SK-N-SH (cell line): ENCODE measurements at regions not wholly inside any gene's neighbourhood (a gene's known extent, or its start where the extent isn't known, plus 50 kb on each side); places are given as distances from the start of the nearest gene placed in this dataset.

Source experiments
- CTCF ChIA-PET: fragments of 300-600, 350-600 bp; formaldehyde crosslinking; extraction: SDS; loops from one replicate; lab custom pipeline; 2021; lab: Yijun Ruan, JAX
- POLR2A ChIA-PET: fragments of 350-600 bp; sonication (Branson Sonifier 250); formaldehyde crosslinking; extraction: SDS; loops from one replicate; lab custom pipeline; 2020; ENCODE audit warnings: antibody characterized with exemption, inconsistent platforms; lab: Yijun Ruan, JAX
- DNase-seq: peaks from one replicate; pipeline ENCODE4 v3.0.0; 2012
- H2AFZ ChIP-seq: fragments of 200-600 bp; sonication (generic); 2 replicates; pipeline ENCODE4 v1.8.1; 2016; ENCODE audit warnings: antibody characterized with exemption, mild to moderate bottlenecking, low read depth
- H3F3A ChIP-seq: fragments of 200-600 bp; sonication (generic); replicated peaks from 2 replicates; pipeline ENCODE3; 2016; ENCODE audit warnings: antibody characterized with exemption, mild to moderate bottlenecking; ENCODE audit not compliant: insufficient read depth
- H3K27ac ChIP-seq, 2 experiments: fragments of 200-500 bp in 1 of 2; fragments of 200-600 bp in 1 of 2; sonication (Bioruptor generic) in 1 of 2; sonication (generic), shearing (Covaris generic) in 1 of 2; 2 replicates each; pipeline versions ENCODE4 v1.5.1 to v1.6.1; 2014 to 2016; ENCODE audit warnings: low read depth in 2 of 2, inconsistent platforms in 1 of 2, low read length in 1 of 2, mild to moderate bottlenecking in 1 of 2, mixed read lengths in 1 of 2
- H3K27me3 ChIP-seq: fragments of 200-600 bp; sonication (generic), shearing (Covaris generic); 2 replicates; pipeline ENCODE4 v1.6.1; 2016; ENCODE audit warnings: mixed run types; ENCODE audit not compliant: insufficient read depth
- H3K36me3 ChIP-seq, 2 experiments: fragments of 200-500 bp in 1 of 2; fragments of 200-600 bp in 1 of 2; sonication (Bioruptor generic) in 1 of 2; sonication (generic) in 1 of 2; replicated peaks in 1 of 2; 2 replicates each; pipeline versions ENCODE3 to v1.5.1; 2014 to 2016; ENCODE audit warnings: low read length in 1 of 2, mild to moderate bottlenecking in 1 of 2; ENCODE audit not compliant: insufficient read depth in 2 of 2, control insufficient read depth in 1 of 2
- H3K4me1 ChIP-seq, 2 experiments: fragments of 200-500 bp in 1 of 2; fragments of 200-600 bp in 1 of 2; sonication (Bioruptor generic) in 1 of 2; sonication (generic), shearing (Covaris generic) in 1 of 2; 2 replicates each; pipeline versions ENCODE4 v1.5.1 to v1.6.1; 2014 to 2016; ENCODE audit warnings: low read depth in 1 of 2, low read length in 1 of 2, mixed run types in 1 of 2; ENCODE audit not compliant: insufficient read depth in 2 of 2, control insufficient read depth in 1 of 2
- H3K4me2 ChIP-seq: fragments of 200-600 bp; sonication (generic), shearing (Covaris generic); 2 replicates; pipeline ENCODE4 v1.6.1; 2017; ENCODE audit warnings: mixed run types
- H3K4me3 ChIP-seq, 2 experiments: fragments of 200-500 bp in 1 of 2; fragments of 200-600 bp in 1 of 2; sonication (Bioruptor generic) in 1 of 2; sonication (generic), shearing (Covaris generic) in 1 of 2; 2 replicates each; pipeline versions ENCODE4 v1.5.1 to v1.8.1; 2014 to 2016; ENCODE audit warnings: low read depth in 2 of 2, inconsistent platforms in 1 of 2, low read length in 1 of 2, mild to moderate bottlenecking in 1 of 2, mixed read lengths in 1 of 2, moderate library complexity in 1 of 2
- H3K79me2 ChIP-seq: fragments of 200-600 bp; sonication (generic); 2 replicates; pipeline ENCODE4 v1.8.1; 2017; ENCODE audit warnings: mild to moderate bottlenecking; ENCODE audit not compliant: insufficient read depth
- H3K9ac ChIP-seq: fragments of 200-600 bp; sonication (generic); 2 replicates; pipeline ENCODE4 v1.6.1; 2017; ENCODE audit warnings: mixed run types
- H3K9me2 ChIP-seq: fragments of 200-600 bp; sonication (generic); 2 replicates; pipeline ENCODE4 v1.6.1; 2017; ENCODE audit warnings: mixed run types
- H3K9me3 ChIP-seq: fragments of 200-600 bp; sonication (generic); 2 replicates; pipeline ENCODE4 v1.6.1; 2017; ENCODE audit warnings: mixed run types, mild to moderate bottlenecking, moderate library complexity
- H4K20me1 ChIP-seq: fragments of 200-600 bp; sonication (generic); 2 replicates; pipeline ENCODE4 v1.6.1; 2017; ENCODE audit warnings: mild to moderate bottlenecking, mixed run types; ENCODE audit not compliant: insufficient read depth
- CHD2 ChIP-seq: fragments of 150-350 bp; IDR thresholded peaks from 2 replicates; pipeline ENCODE4 v1.6.1; 2018; ENCODE audit warnings: low read length; ENCODE audit not compliant: partially characterized antibody
- CTCF ChIP-seq: fragments of 200-600 bp; sonication (generic); IDR thresholded peaks from 2 replicates; pipeline ENCODE4 v1.6.1; 2017; ENCODE audit warnings: antibody characterized with exemption, mild to moderate bottlenecking, moderate library complexity
- EP300 ChIP-seq, 2 experiments: IDR thresholded peaks; 2 replicates each; pipeline versions ENCODE4 v1.4.0 to v1.6.1; 2012; ENCODE audit warnings: borderline replicate concordance in 1 of 2, low read depth in 1 of 2, low read length in 1 of 2
- EZH2phosphoT487 ChIP-seq: fragments of 200-600 bp; sonication (generic); IDR thresholded peaks from 2 replicates; pipeline ENCODE4 v1.6.1; 2017; ENCODE audit warnings: low read depth, mixed run types, mild to moderate bottlenecking, antibody characterized with exemption, moderate library complexity, borderline replicate concordance
- FOXJ3 ChIP-seq: sonication (generic); formaldehyde crosslinking; IDR thresholded peaks from 2 replicates; pipeline ENCODE4 v1.5.1; 2020; ENCODE audit warnings: mild to moderate bottlenecking, missing genetic modification reagents
- GATA2 ChIP-seq: sonication (generic); formaldehyde crosslinking; IDR thresholded peaks from 2 replicates; pipeline ENCODE4 v1.5.0; 2020; ENCODE audit warnings: mild to moderate bottlenecking, missing genetic modification reagents
- MAX ChIP-seq: IDR thresholded peaks from 2 replicates; pipeline ENCODE4 v1.4.0; 2012; ENCODE audit warnings: low read depth
- MEF2A ChIP-seq: IDR thresholded peaks from 2 replicates; pipeline ENCODE4 v1.4.0; 2012; ENCODE audit warnings: low read depth, borderline replicate concordance
- NRF1 ChIP-seq: IDR thresholded peaks from 2 replicates; pipeline ENCODE4 v1.6.1; 2012; ENCODE audit warnings: low read depth, mild to moderate bottlenecking, low read length
- PBX3 ChIP-seq: IDR thresholded peaks from 2 replicates; pipeline ENCODE4; 2012
- RCOR1 ChIP-seq: fragments of 150-350 bp; IDR thresholded peaks from 2 replicates; pipeline ENCODE4 v1.6.1; 2017; ENCODE audit warnings: antibody characterized with exemption, low read length
- RFX5 ChIP-seq: IDR thresholded peaks from 2 replicates; pipeline ENCODE4 v1.6.1; 2012; ENCODE audit warnings: mild to moderate bottlenecking, improper control_type of control experiment, low read length
- SIN3A ChIP-seq: IDR thresholded peaks from 2 replicates; pipeline ENCODE4 v1.6.1; 2012; ENCODE audit warnings: low read depth, mild to moderate bottlenecking, low read length, moderate library complexity, borderline replicate concordance
- SMC3 ChIP-seq: IDR thresholded peaks from 2 replicates; pipeline ENCODE4 v1.6.1; 2012; ENCODE audit warnings: low read depth, low read length, improper control_type of control experiment
- TCF12 ChIP-seq: IDR thresholded peaks from 2 replicates; pipeline ENCODE4 v1.4.0; 2012
- TEAD4 ChIP-seq: IDR thresholded peaks from 2 replicates; pipeline ENCODE4 v1.4.0; 2012; ENCODE audit warnings: mild to moderate bottlenecking, borderline replicate concordance; ENCODE audit not compliant: insufficient read depth
- USF1 ChIP-seq: IDR thresholded peaks from 2 replicates; pipeline ENCODE4 v1.4.0; 2012; ENCODE audit warnings: low read depth, borderline replicate concordance
- YY1 ChIP-seq: IDR thresholded peaks from 2 replicates; pipeline ENCODE4 v1.4.0; 2012; ENCODE audit warnings: low read depth, mild to moderate bottlenecking
- ZBTB33 ChIP-seq: IDR thresholded peaks from 2 replicates; pipeline ENCODE4 v1.4.0; 2012; ENCODE audit warnings: low read depth, borderline replicate concordance
- WGBS: methylation state at CpG from one replicate; pipeline ENCODE4 v1.1.6; 2017; ENCODE audit warnings: low lambda C conversion rate; 5-methylcytosine and 5-hydroxymethylcytosine counted together

GRCh38 chr10:4633186-4633585 is 192.8 kb upstream of the AKR1E2 start:
- no peak overlapping the region for H3K4me3 ChIP-seq
- no peak for DNase-seq
- no peak for TF ChIP-seq YY1
- TF ChIP-seq RFX5, result no peak
- TF ChIP-seq CTCF, result no peak
- no peak for TF ChIP-seq MEF2A
- no peak for TF ChIP-seq SIN3A
- TF ChIP-seq EP300 (IDR thresholded peaks at IDR 0.05; ENCODE audit: borderline replicate concordance in 1 of 2, low read depth in 1 of 2, low read length in 1 of 2), result no peak
- no peak for TF ChIP-seq FOXJ3 (CRISPR knock-in tag)
- no peak for TF ChIP-seq CHD2
- TF ChIP-seq ZBTB33, result no peak
- TF ChIP-seq TCF12, result no peak
- no peak for TF ChIP-seq TEAD4
- no peak for TF ChIP-seq PBX3
- no peak for TF ChIP-seq NRF1
- no peak for TF ChIP-seq GATA2 (CRISPR knock-in tag)
- no peak for TF ChIP-seq EZH2phosphoT487
- no peak for TF ChIP-seq USF1
- TF ChIP-seq SMC3, result no peak
- no peak for TF ChIP-seq RCOR1
- no peak for TF ChIP-seq MAX
- CTCF ChIA-PET, result no interaction called here
- H4K20me1 ChIP-seq, result no peaks in the 10 kb centered on the region
- POLR2A ChIA-PET, result no interaction called here
- H3K9me2 ChIP-seq, result no peaks in the 10 kb centered on the region
- no peaks in the 10 kb centered on the region for H3K27me3 ChIP-seq
- H3K9me3 ChIP-seq, result no peaks in the 10 kb centered on the region
- H3K4me1 ChIP-seq, result no peaks in the 10 kb centered on the region; a peak in 1 of 4 replicates
- no peaks in the 10 kb centered on the region for H3F3A ChIP-seq
- no peak overlapping the region for H3K4me2 ChIP-seq
- WGBS, result 90% methylated on average over 8 of the region's 8 CpGs
- no peak overlapping the region for H3K9ac ChIP-seq
- no peak overlapping the region for H2AFZ ChIP-seq
- no peaks in the 10 kb centered on the region for H3K79me2 ChIP-seq
- no peaks in the 10 kb centered on the region for H3K36me3 ChIP-seq
- no peak overlapping the region for H3K27ac ChIP-seq
